Nephron (organoid): ENCODE measurements at regions not wholly inside any gene's neighbourhood (a gene's known extent, or its start where the extent isn't known, plus 50 kb on each side); places are given as distances from the start of the nearest gene placed in this dataset.

Experiments used
- H3K27ac Mint-ChIP-seq, 3 experiments: 2 replicates each; pipeline ENCODE4 v1.8.0; 2020; ENCODE audit warnings: mixed read lengths in 3 of 3, mild to moderate bottlenecking in 2 of 3, moderate library complexity in 1 of 3
- H3K27me3 Mint-ChIP-seq: 2 replicates; pipeline ENCODE4 v1.8.0; 2021; ENCODE audit warnings: low read depth, mild to moderate bottlenecking, moderate library complexity, mixed read lengths
- H3K36me3 Mint-ChIP-seq: 2 replicates; pipeline ENCODE4 v1.8.0; 2020; ENCODE audit warnings: low read depth, mixed read lengths
- H3K4me1 Mint-ChIP-seq: 2 replicates; pipeline ENCODE4 v1.8.0; 2020; ENCODE audit warnings: mixed read lengths
- H3K4me3 Mint-ChIP-seq, 3 experiments: 2 replicates each; pipeline ENCODE4 v1.8.0; 2020; ENCODE audit warnings: mild to moderate bottlenecking in 3 of 3, mixed read lengths in 3 of 3, moderate library complexity in 2 of 3
- H3K9me3 Mint-ChIP-seq: 2 replicates; pipeline ENCODE4 v1.8.0; 2020; ENCODE audit warnings: mixed read lengths
- TF ChIP-seq, protein P1 (sequence below), 3 experiments: fragments of 200-600 bp; sonication (generic); IDR thresholded peaks; one replicate each; pipeline ENCODE4 v1.5.0; 2021; ENCODE audit warnings: antibody characterized with exemption in 3 of 3; ENCODE audit not compliant: unreplicated experiment in 3 of 3

DNA sequence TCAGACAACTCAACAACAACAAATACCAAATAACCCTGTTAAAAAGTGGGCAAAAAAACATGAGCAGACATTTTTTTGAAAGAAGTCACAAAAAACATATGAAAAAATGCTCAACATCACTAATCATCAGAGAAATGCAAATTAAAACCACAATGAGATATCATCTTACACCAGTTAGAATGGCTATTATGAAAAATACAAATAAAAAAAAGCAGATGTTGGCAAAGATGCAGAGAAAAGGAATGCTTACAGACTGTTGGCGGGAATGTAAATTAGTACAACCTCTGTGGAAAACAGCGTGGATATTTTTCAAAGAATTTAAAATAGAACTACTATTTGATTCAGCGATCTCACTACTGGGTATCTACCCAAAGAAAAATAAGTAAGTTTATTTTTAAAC lies 114.0 kb downstream of the SLC38A4 start:
- Mint-ChIP-seq H3K27me3 (no peaks in the 10 kb centered on the region), H3K4me1 (no peaks in the 10 kb centered on the region), H3K36me3 (no peaks in the 10 kb centered on the region), H3K27ac (no peak overlapping the region), H3K4me3 (no peak overlapping the region), H3K9me3 (peaks cover 12% of the 10 kb centered on the region)
- TF ChIP-seq, protein P1, sequence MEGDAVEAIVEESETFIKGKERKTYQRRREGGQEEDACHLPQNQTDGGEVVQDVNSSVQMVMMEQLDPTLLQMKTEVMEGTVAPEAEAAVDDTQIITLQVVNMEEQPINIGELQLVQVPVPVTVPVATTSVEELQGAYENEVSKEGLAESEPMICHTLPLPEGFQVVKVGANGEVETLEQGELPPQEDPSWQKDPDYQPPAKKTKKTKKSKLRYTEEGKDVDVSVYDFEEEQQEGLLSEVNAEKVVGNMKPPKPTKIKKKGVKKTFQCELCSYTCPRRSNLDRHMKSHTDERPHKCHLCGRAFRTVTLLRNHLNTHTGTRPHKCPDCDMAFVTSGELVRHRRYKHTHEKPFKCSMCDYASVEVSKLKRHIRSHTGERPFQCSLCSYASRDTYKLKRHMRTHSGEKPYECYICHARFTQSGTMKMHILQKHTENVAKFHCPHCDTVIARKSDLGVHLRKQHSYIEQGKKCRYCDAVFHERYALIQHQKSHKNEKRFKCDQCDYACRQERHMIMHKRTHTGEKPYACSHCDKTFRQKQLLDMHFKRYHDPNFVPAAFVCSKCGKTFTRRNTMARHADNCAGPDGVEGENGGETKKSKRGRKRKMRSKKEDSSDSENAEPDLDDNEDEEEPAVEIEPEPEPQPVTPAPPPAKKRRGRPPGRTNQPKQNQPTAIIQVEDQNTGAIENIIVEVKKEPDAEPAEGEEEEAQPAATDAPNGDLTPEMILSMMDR (IDR thresholded peaks at IDR 0.05; ENCODE audit: unreplicated experiment in 3 of 3) = no peak

DNA sequence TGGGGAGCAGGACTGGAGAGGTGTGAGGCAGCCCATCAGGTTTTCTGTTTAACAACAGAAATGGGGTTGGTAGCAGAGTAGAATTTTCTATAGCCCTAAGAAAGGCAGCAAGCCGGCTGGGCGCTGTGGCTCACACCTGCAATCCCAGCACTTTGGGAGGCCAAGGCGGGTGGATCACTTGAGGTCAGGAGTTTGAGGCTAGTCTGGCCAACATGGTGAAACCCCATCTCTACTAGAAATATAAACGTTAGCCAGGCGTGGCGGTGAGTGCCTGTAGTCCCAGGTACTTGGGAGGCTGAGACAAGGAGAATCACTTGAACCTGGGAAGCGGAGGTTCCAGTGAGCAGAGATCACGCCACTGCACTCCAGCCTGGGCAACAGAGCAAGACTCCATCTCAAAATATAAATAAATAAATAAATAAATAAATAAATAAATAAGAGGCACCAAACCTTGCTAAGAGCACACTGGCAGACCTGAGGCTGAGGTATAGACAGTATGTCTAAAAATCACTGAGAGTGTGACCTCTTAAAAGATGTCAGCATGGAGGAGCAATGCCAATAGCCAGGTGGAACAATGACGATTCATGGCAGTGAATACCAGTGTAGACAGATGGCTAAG lies 115.6 kb downstream of the SLC38A4 start:
- H3K9me3 Mint-ChIP-seq = peaks cover 8% of the 10 kb centered on the region
- H3K36me3 Mint-ChIP-seq = no peaks in the 10 kb centered on the region
- no peaks in the 10 kb centered on the region for H3K4me1 Mint-ChIP-seq
- H3K27ac Mint-ChIP-seq = no peak overlapping the region
- H3K4me3 Mint-ChIP-seq = no peak overlapping the region
- TF ChIP-seq, protein P1 (IDR thresholded peaks at IDR 0.05; ENCODE audit: unreplicated experiment in 3 of 3) = no peak
- H3K27me3 Mint-ChIP-seq = no peaks in the 10 kb centered on the region

DNA sequence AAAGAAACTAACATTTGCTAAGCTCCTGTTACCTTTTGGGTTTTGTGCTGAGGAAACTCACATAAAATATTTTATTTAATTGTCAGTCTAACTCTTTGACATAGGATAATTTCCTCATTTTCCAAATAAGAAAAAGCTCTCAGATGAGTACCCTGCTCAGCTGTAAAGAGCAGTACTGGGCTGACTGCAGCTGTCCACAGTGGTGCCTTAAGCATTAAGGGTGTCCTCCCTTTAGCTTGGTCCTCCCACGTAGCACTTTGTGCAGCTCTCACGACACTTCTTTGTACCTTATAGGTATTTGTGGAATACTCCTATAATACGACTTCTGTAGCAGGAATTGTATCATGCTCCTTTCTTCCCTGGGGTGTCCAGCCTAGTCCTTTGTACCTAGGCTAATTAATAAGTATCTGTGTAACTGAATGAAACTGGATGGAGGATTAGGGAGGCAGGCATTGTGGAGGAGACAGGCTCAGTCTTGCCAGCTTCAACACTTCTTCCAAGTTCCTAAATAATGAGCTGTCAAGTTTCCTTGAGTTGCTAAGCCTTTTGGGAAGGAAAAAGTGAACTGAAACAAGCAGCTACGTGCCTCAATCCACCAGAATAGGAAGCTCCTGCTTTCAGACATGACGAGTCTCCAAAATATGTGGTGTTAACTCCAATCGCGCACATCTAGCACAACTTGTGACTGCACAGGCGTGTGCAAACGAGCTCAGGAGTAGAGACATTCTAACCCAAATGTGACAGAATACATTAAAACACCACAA lies 123.0 kb downstream of the SLC38A4 start:
- Mint-ChIP-seq H3K4me1 (peaks cover 5% of the 10 kb centered on the region), H3K27ac (peak overlapping the region in 1 of 3 experiments; percentile 30), H3K36me3 (no peaks in the 10 kb centered on the region), H3K27me3 (no peaks in the 10 kb centered on the region), H3K4me3 (no peak overlapping the region), H3K9me3 (peaks cover 15% of the 10 kb centered on the region)
- TF ChIP-seq, protein P1 (IDR thresholded peaks at IDR 0.05; ENCODE audit: unreplicated experiment in 3 of 3) = no peak

DNA sequence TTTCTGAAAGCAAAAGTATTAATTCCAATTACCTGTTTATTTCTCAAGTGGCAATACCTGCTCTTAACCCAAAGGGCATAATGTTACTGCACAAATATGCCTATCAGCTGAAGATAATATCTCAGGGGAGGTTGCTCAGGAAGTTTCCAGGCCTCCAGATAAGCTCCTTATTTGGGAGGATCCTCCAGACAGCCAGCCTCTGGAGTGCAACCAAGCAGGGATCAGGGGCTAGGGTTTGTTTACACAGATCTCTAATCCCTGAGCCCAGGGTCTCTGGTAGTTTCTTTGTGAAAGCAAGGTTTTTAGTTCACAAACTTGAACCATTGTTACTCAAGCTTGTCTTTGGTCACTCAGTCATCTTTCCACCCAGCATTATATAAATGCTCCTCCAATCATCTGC lies 124.4 kb downstream of the SLC38A4 start:
- Mint-ChIP-seq H3K27me3 (no peaks in the 10 kb centered on the region), H3K4me1 (peaks cover 5% of the 10 kb centered on the region), H3K27ac (no peak overlapping the region), H3K4me3 (no peak overlapping the region), H3K9me3 (peaks cover 14% of the 10 kb centered on the region), H3K36me3 (no peaks in the 10 kb centered on the region)
- TF ChIP-seq, protein P1 (IDR thresholded peaks at IDR 0.05; ENCODE audit: unreplicated experiment in 3 of 3) = no peak

DNA sequence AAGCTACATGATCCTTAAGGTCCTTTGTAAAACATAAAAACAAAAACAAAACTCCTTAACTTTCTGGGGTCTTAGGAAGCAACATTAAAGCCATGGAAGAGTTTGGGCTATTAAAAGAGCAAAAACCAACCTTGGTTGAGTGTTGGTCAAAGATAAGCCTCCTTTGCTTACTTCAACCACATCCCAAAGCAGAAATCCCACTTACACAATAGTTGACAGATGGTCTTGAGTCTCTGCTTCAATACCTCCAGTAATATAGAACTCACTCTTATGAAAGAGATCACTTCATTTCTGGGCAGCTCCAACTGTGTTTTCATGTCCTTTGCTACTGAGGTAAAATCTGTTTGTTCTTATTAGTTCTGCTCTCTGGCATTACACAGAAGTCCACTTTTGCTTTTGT lies 125.8 kb downstream of the SLC38A4 start:
- no peak overlapping the region for H3K27ac Mint-ChIP-seq
- peaks cover 5% of the 10 kb centered on the region for H3K4me1 Mint-ChIP-seq
- peaks cover 14% of the 10 kb centered on the region for H3K9me3 Mint-ChIP-seq
- no peaks in the 10 kb centered on the region for H3K27me3 Mint-ChIP-seq
- H3K36me3 Mint-ChIP-seq = no peaks in the 10 kb centered on the region
- TF ChIP-seq, protein P1 (IDR thresholded peaks at IDR 0.05; ENCODE audit: unreplicated experiment in 3 of 3) = no peak
- H3K4me3 Mint-ChIP-seq = no peak overlapping the region

DNA sequence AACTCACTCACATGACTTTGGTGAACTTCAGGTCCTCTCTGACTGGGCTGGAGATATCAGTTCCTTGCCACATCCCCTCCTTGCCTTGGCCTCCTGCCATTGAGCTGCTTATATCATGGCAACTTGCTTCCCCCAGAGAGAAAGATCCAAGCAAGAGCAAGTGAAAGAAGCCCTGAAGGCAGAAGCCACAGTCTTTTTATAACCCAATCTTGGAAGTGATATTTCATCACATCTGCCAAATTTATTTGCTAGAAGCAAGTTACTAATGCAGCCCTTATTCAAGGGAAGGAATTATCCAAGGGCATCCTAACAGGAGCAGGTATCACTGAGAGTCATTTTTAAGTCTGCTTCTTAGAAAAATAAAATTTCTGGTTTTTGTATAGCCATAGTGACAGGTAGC lies 127.8 kb downstream of the SLC38A4 start:
- no peak overlapping the region for H3K4me3 Mint-ChIP-seq
- TF ChIP-seq, protein P1 (IDR thresholded peaks at IDR 0.05; ENCODE audit: unreplicated experiment in 3 of 3) = no peak
- H3K27me3 Mint-ChIP-seq = no peaks in the 10 kb centered on the region
- peaks cover 3% of the 10 kb centered on the region for H3K9me3 Mint-ChIP-seq
- no peaks in the 10 kb centered on the region for H3K36me3 Mint-ChIP-seq
- H3K4me1 Mint-ChIP-seq = peaks cover 7% of the 10 kb centered on the region
- H3K27ac Mint-ChIP-seq = no peak overlapping the region
